ENCODE measurements at regions not wholly inside any gene's neighbourhood (a gene's known extent, or its start where the extent isn't known, plus 50 kb on each side); places are given as distances from the start of the nearest gene placed in this dataset.

- dilution Hi-C loops (cut with MboI; ENCODE audit: extremely low pct_ligation_motif_present, low sequenced_read_pairs) (no loop called here), intact Hi-C loops (cut with micrococcal nuclease) (no loop called here)
- H3K36me3 ChIP-seq (ENCODE audit: control insufficient read depth in 2 of 2, extremely low read depth in 1 of 2, insufficient read depth in 2 of 2, low read length in 2 of 2), result no peaks in the 10 kb centered on the region
- no peaks in the 10 kb centered on the region for H3K4me1 ChIP-seq (ENCODE audit: control insufficient read depth, extremely low read depth, insufficient read depth, low read length)
- no peak overlapping the region for H2AFZ ChIP-seq (ENCODE audit: low read depth, low read length)
- no peak overlapping the region for H3K4me2 ChIP-seq (ENCODE audit: insufficient read depth, low read length)
- FAIRE-seq, result no peak
- CTCF ChIA-PET, result no interaction called here
- POLR2A ChIA-PET, result no interaction called here
- BruUV-seq (replicated peaks), result no TSS peak
- DNase-seq (ENCODE audit: low read depth, low spot score), result no peak
- TF ChIP-seq POLR2AphosphoS5 (IDR thresholded peaks at IDR 0.05; ENCODE audit: insufficient read depth, low read depth, low read length) (no peak), CTCF (IDR thresholded peaks at IDR 0.05; ENCODE audit: extremely low read depth in 1 of 2, insufficient read depth in 1 of 2, low read depth in 1 of 2, low read length in 2 of 2) (no peak), FOS (IDR thresholded peaks at IDR 0.05; ENCODE audit: borderline replicate concordance, insufficient read depth, low read length) (no peak), MAX (IDR thresholded peaks at IDR 0.05; ENCODE audit: insufficient read depth, insufficient read length) (no peak), POLR2A (IDR thresholded peaks at IDR 0.05; ENCODE audit: low read depth, low read length) (no peak), GATA2 (IDR thresholded peaks at IDR 0.05; ENCODE audit: insufficient read depth, insufficient read length, low read depth, low read length) (no peak), EZH2 (IDR thresholded peaks at IDR 0.05; ENCODE audit: borderline replicate concordance, low read depth, low read length, severe bottlenecking) (no peak), JUN (IDR thresholded peaks at IDR 0.05; ENCODE audit: borderline replicate concordance, insufficient read depth, insufficient read length, low read depth) (no peak), MYC (IDR thresholded peaks at IDR 0.05; ENCODE audit: low read depth, low read length) (no peak)
- H4K20me1 ChIP-seq (replicated peaks; ENCODE audit: control insufficient read depth, extremely low read depth, insufficient read depth, low read length), result no peaks in the 10 kb centered on the region
- H3K27ac ChIP-seq (ENCODE audit: insufficient read depth, low read depth, low read length), result no peak overlapping the region
- no peaks in the 10 kb centered on the region for H3K27me3 ChIP-seq (ENCODE audit: control insufficient read depth in 2 of 2, insufficient read depth in 2 of 2, low read length in 2 of 2)
- H3K4me3 ChIP-seq (replicated peaks in 1 of 3; ENCODE audit: insufficient read depth in 1 of 3, low read depth in 1 of 3, low read length in 3 of 3), result no peak overlapping the region
- H3K9me3 ChIP-seq (replicated peaks; ENCODE audit: control insufficient read depth, insufficient read depth, low read length), result peaks cover 2% of the 10 kb centered on the region
- no peak overlapping the region for H3K9ac ChIP-seq (replicated peaks; ENCODE audit: extremely low read depth, insufficient read depth, low read length)
- no peaks in the 10 kb centered on the region for H3K79me2 ChIP-seq (ENCODE audit: control insufficient read depth, insufficient read depth, low read length)
- no peaks in the 10 kb centered on the region for H3K9me1 ChIP-seq (replicated peaks; ENCODE audit: control insufficient read depth, extremely low read depth, insufficient read depth, low read length)
Measured at GRCh38 chr5:175590471-175590881, 67.4 kb upstream of the HRH2 start.

Measured in endothelial cell of umbilical vein (primary cell).